HUDEP-2 (cell line): ENCODE measurements at regions not wholly inside any gene's neighbourhood (a gene's known extent, or its start where the extent isn't known, plus 50 kb on each side); places are given as distances from the start of the nearest gene placed in this dataset.

ENCODE experiments used
- DNase-seq, 76 experiments: peaks; one replicate each; lab custom pipeline; 2025; ENCODE audit not compliant: unreplicated experiment in 76 of 76; lab: John Stamatoyannopoulos, UW

- peak in 45 of 76 experiments; percentile 1 to 70 (median 29) for DNase-seq
These were observed 51.2 kb upstream of the CDH5 start for GRCh38 chr16:66315210-66315825.

- DNase-seq: no peak
These were observed 55.2 kb upstream of the CDH5 start for GRCh38 chr16:66311306-66311705.

- no peak for DNase-seq
These were observed 57.2 kb upstream of the CDH5 start for GRCh38 chr16:66309215-66309807.

- no peak for DNase-seq
These were observed 58.4 kb upstream of the CDH5 start for GRCh38 chr16:66308096-66308495.

- DNase-seq: no peak
These were observed 59.9 kb upstream of the CDH5 start for GRCh38 chr16:66306366-66307150.

- no peak for DNase-seq
These were observed 61.5 kb upstream of the CDH5 start for GRCh38 chr16:66304961-66305360.

GRCh38 chr16:66304151-66304550 is 62.3 kb upstream of the CDH5 start:
- no peak for DNase-seq

GRCh38 chr16:66300501-66300900 is 66.0 kb upstream of the CDH5 start:
- no peak for DNase-seq

- DNase-seq: no peak
These were observed 66.5 kb upstream of the CDH5 start for GRCh38 chr16:66300037-66300436.

GRCh38 chr16:66299349-66299748 is 67.1 kb upstream of the CDH5 start:
- no peak for DNase-seq

- DNase-seq: no peak
These were observed 67.8 kb upstream of the CDH5 start for GRCh38 chr16:66298571-66299120.

- no peak for DNase-seq
These were observed 68.5 kb upstream of the CDH5 start for GRCh38 chr16:66298006-66298405.

- DNase-seq: no peak
These were observed 69.9 kb upstream of the CDH5 start for GRCh38 chr16:66296591-66296990.

GRCh38 chr16:66295761-66296546 is 70.5 kb upstream of the CDH5 start:
- DNase-seq: no peak

GRCh38 chr16:66295213-66295612 is 71.3 kb upstream of the CDH5 start:
- DNase-seq: no peak

- no peak for DNase-seq
These were observed 72.0 kb upstream of the CDH5 start for GRCh38 chr16:66294507-66294906.

GRCh38 chr16:66293932-66294331 is 72.6 kb upstream of the CDH5 start:
- no peak for DNase-seq

- no peak for DNase-seq
These were observed 73.2 kb upstream of the CDH5 start for GRCh38 chr16:66293207-66293735.

GRCh38 chr16:66292241-66292935 is 74.1 kb upstream of the CDH5 start:
- DNase-seq: no peak

- no peak for DNase-seq
These were observed 74.7 kb upstream of the CDH5 start for GRCh38 chr16:66291833-66292232.
